ENCODE measurements at regions not wholly inside any gene's neighbourhood (a gene's known extent, or its start where the extent isn't known, plus 50 kb on each side); places are given as distances from the start of the nearest gene placed in this dataset.

GRCh38 chr2:67876176-67876575 is 186.6 kb downstream of the C1D start:
- WGBS (ENCODE audit: insufficient coverage), result 84% methylated on average over 3 of the region's 3 CpGs
- ATAC-seq (no peak), DNase-seq (no peak)
- peaks cover 18 to 47% of the 10 kb centered on the region in 2 donors for H3K27me3 Mint-ChIP-seq (ENCODE audit: low read depth in 2 of 2)
- H3K4me1 Mint-ChIP-seq, result no peaks in the 10 kb centered on the region
- Histone ChIP-seq H3K4me3 (ENCODE audit: low read length) (no peak overlapping the region), H3K36me3 (ENCODE audit: control insufficient read depth, insufficient read depth, low read length) (no peaks in the 10 kb centered on the region), H3K9me3 (ENCODE audit: control insufficient read depth, insufficient read depth, low read length) (no peaks in the 10 kb centered on the region), H3K4me1 (ENCODE audit: control insufficient read depth, insufficient read depth, low read length) (no peaks in the 10 kb centered on the region), H3K27ac (ENCODE audit: low read length) (no peak overlapping the region), H3K27me3 (ENCODE audit: control insufficient read depth, insufficient read depth, low read length) (no peaks in the 10 kb centered on the region)
- no peak overlapping the region for H3K4me3 Mint-ChIP-seq
- intact Hi-C loops (cut with micrococcal nuclease), result no loop called here
- H3K9me3 Mint-ChIP-seq, result no peaks in the 10 kb centered on the region
- no peaks in the 10 kb centered on the region for H3K36me3 Mint-ChIP-seq
- H3K27ac Mint-ChIP-seq, result no peak overlapping the region
- no peak for TF ChIP-seq CTCF (IDR thresholded peaks at IDR 0.05)

GRCh38 chr2:67877301-67877700 is 185.5 kb downstream of the C1D start:
- no peak for ATAC-seq
- intact Hi-C loops (cut with micrococcal nuclease), result no loop called here
- Mint-ChIP-seq H3K36me3 (no peaks in the 10 kb centered on the region), H3K4me1 (no peaks in the 10 kb centered on the region), H3K27ac (no peak overlapping the region), H3K4me3 (no peak overlapping the region), H3K9me3 (no peaks in the 10 kb centered on the region), H3K27me3 (ENCODE audit: low read depth in 2 of 2) (peaks cover 18 to 45% of the 10 kb centered on the region in 2 donors)
- no peaks in the 10 kb centered on the region for H3K27me3 ChIP-seq (ENCODE audit: control insufficient read depth, insufficient read depth, low read length)
- H3K4me1 ChIP-seq (ENCODE audit: control insufficient read depth, insufficient read depth, low read length), result no peaks in the 10 kb centered on the region
- no peak for DNase-seq
- WGBS (ENCODE audit: insufficient coverage), result 74% methylated on average over 2 of the region's 3 CpGs
- no peak for TF ChIP-seq CTCF (IDR thresholded peaks at IDR 0.05)
- H3K4me3 ChIP-seq (ENCODE audit: low read length), result no peak overlapping the region
- no peaks in the 10 kb centered on the region for H3K36me3 ChIP-seq (ENCODE audit: control insufficient read depth, insufficient read depth, low read length)
- no peak overlapping the region for H3K27ac ChIP-seq (ENCODE audit: low read length)
- no peaks in the 10 kb centered on the region for H3K9me3 ChIP-seq (ENCODE audit: control insufficient read depth, insufficient read depth, low read length)

GRCh38 chr2:67878743-67879142 is 184.1 kb downstream of the C1D start:
- WGBS (ENCODE audit: insufficient coverage), result 59% methylated on average over 1 of the region's 1 CpG
- Histone ChIP-seq H3K9me3 (ENCODE audit: control insufficient read depth, insufficient read depth, low read length) (no peaks in the 10 kb centered on the region), H3K4me3 (ENCODE audit: low read length) (no peak overlapping the region), H3K36me3 (ENCODE audit: control insufficient read depth, insufficient read depth, low read length) (no peaks in the 10 kb centered on the region), H3K27ac (ENCODE audit: low read length) (no peak overlapping the region), H3K4me1 (ENCODE audit: control insufficient read depth, insufficient read depth, low read length) (no peaks in the 10 kb centered on the region), H3K27me3 (ENCODE audit: control insufficient read depth, insufficient read depth, low read length) (no peaks in the 10 kb centered on the region)
- Mint-ChIP-seq H3K4me3 (no peak overlapping the region), H3K27ac (no peak overlapping the region), H3K4me1 (no peaks in the 10 kb centered on the region), H3K27me3 (ENCODE audit: low read depth in 2 of 2) (peaks cover 14 to 32% of the 10 kb centered on the region in 2 donors), H3K36me3 (no peaks in the 10 kb centered on the region), H3K9me3 (no peaks in the 10 kb centered on the region)
- no peak for ATAC-seq
- intact Hi-C loops (cut with micrococcal nuclease), result no loop called here
- no peak for TF ChIP-seq CTCF (IDR thresholded peaks at IDR 0.05)
- no peak for DNase-seq

- no peak overlapping the region for H3K27ac ChIP-seq (ENCODE audit: low read length)
- H3K27me3 ChIP-seq (ENCODE audit: control insufficient read depth, insufficient read depth, low read length), result no peaks in the 10 kb centered on the region
- H3K4me3 ChIP-seq (ENCODE audit: low read length), result no peak overlapping the region
- ATAC-seq (no peak), DNase-seq (no peak)
- no peaks in the 10 kb centered on the region for H3K36me3 ChIP-seq (ENCODE audit: control insufficient read depth, insufficient read depth, low read length)
- Mint-ChIP-seq H3K36me3 (no peaks in the 10 kb centered on the region), H3K4me1 (no peaks in the 10 kb centered on the region), H3K4me3 (no peak overlapping the region), H3K27ac (no peak overlapping the region), H3K27me3 (ENCODE audit: low read depth in 2 of 2) (peaks cover 12 to 36% of the 10 kb centered on the region in 2 donors), H3K9me3 (no peaks in the 10 kb centered on the region)
- 89% methylated on average over 4 of the region's 4 CpGs for WGBS (ENCODE audit: insufficient coverage)
- TF ChIP-seq CTCF (IDR thresholded peaks at IDR 0.05), result no peak
- H3K9me3 ChIP-seq (ENCODE audit: control insufficient read depth, insufficient read depth, low read length), result no peaks in the 10 kb centered on the region
- intact Hi-C loops (cut with micrococcal nuclease), result no loop called here
- no peaks in the 10 kb centered on the region for H3K4me1 ChIP-seq (ENCODE audit: control insufficient read depth, insufficient read depth, low read length)
Measured at GRCh38 chr2:67879586-67880290, 183.1 kb downstream of the C1D start.

Data from natural killer cell (primary cell).